ENCODE measurements at regions not wholly inside any gene's neighbourhood (a gene's known extent, or its start where the extent isn't known, plus 50 kb on each side); places are given as distances from the start of the nearest gene placed in this dataset.

- no peak for DNase-seq (ENCODE audit: low read depth in 4 of 4, low spot score in 3 of 4)
Measured at GRCh38 chr2:59561281-59561680, 992.2 kb downstream of the BCL11A start.

GRCh38 chr2:59560769-59561168 lies 992.7 kb downstream of the BCL11A start:
- DNase-seq (ENCODE audit: low read depth in 4 of 4, low spot score in 3 of 4), result no peak

GRCh38 chr2:59540864-59541263 lies 1012.6 kb downstream of the BCL11A start:
- no peak for DNase-seq (ENCODE audit: low read depth in 4 of 4, low spot score in 3 of 4)

GRCh38 chr2:59538398-59538911 lies 1015.0 kb downstream of the BCL11A start:
- DNase-seq (ENCODE audit: low read depth in 4 of 4, low spot score in 3 of 4), result no peak

GRCh38 chr2:59532808-59533207 lies 1020.6 kb downstream of the BCL11A start:
- DNase-seq (ENCODE audit: low read depth in 4 of 4, low spot score in 3 of 4), result no peak

- DNase-seq (ENCODE audit: low read depth in 4 of 4, low spot score in 3 of 4), result no peak
Measured at GRCh38 chr2:59530258-59530657, 1023.2 kb downstream of the BCL11A start.

GRCh38 chr2:59529726-59530125 lies 1023.7 kb downstream of the BCL11A start:
- DNase-seq (ENCODE audit: low read depth in 4 of 4, low spot score in 3 of 4), result no peak

- DNase-seq (ENCODE audit: low read depth in 4 of 4, low spot score in 3 of 4), result no peak
Measured at GRCh38 chr2:59528525-59528924, 1024.9 kb downstream of the BCL11A start.

- no peak for DNase-seq (ENCODE audit: low read depth in 4 of 4, low spot score in 3 of 4)
Measured at GRCh38 chr2:59502981-59503380, 1050.5 kb downstream of the BCL11A start.

- DNase-seq (ENCODE audit: low read depth in 4 of 4, low spot score in 3 of 4), result no peak
Measured at GRCh38 chr2:59490994-59491393, 1062.5 kb downstream of the BCL11A start.

GRCh38 chr2:59490192-59490591 lies 1063.3 kb downstream of the BCL11A start:
- DNase-seq (ENCODE audit: low read depth in 4 of 4, low spot score in 3 of 4), result no peak

- no peak for DNase-seq (ENCODE audit: low read depth in 4 of 4, low spot score in 3 of 4)
Measured at GRCh38 chr2:59484673-59485072, 1068.8 kb downstream of the BCL11A start.

GRCh38 chr2:59463426-59463825 lies 1090.0 kb downstream of the BCL11A start:
- DNase-seq (ENCODE audit: low read depth in 4 of 4, low spot score in 3 of 4), result no peak

- no peak for DNase-seq (ENCODE audit: low read depth in 4 of 4, low spot score in 3 of 4)
Measured at GRCh38 chr2:59462422-59463197, 1090.8 kb downstream of the BCL11A start.

- no peak for DNase-seq (ENCODE audit: low read depth in 4 of 4, low spot score in 3 of 4)
Measured at GRCh38 chr2:59461127-59461526, 1092.3 kb downstream of the BCL11A start.

- DNase-seq (ENCODE audit: low read depth in 4 of 4, low spot score in 3 of 4), result no peak
Measured at GRCh38 chr2:59458800-59459199, 1094.7 kb downstream of the BCL11A start.

GRCh38 chr2:59456285-59456684 lies 1097.2 kb downstream of the BCL11A start:
- no peak for DNase-seq (ENCODE audit: low read depth in 4 of 4, low spot score in 3 of 4)

- no peak for DNase-seq (ENCODE audit: low read depth in 4 of 4, low spot score in 3 of 4)
Measured at GRCh38 chr2:59449274-59449673, 1104.2 kb downstream of the BCL11A start.

- no peak for DNase-seq (ENCODE audit: low read depth in 4 of 4, low spot score in 3 of 4)
Measured at GRCh38 chr2:59440491-59440890, 1113.0 kb downstream of the BCL11A start.

- no peak for DNase-seq (ENCODE audit: low read depth in 4 of 4, low spot score in 3 of 4)
Measured at GRCh38 chr2:59435635-59436034, 1117.8 kb downstream of the BCL11A start.

GRCh38 chr2:59428940-59429339 lies 1124.5 kb downstream of the BCL11A start:
- no peak for DNase-seq (ENCODE audit: low read depth in 4 of 4, low spot score in 3 of 4)

- DNase-seq (ENCODE audit: low read depth in 4 of 4, low spot score in 3 of 4), result no peak
Measured at GRCh38 chr2:59427980-59428379, 1125.5 kb downstream of the BCL11A start.

- no peak for DNase-seq (ENCODE audit: low read depth in 4 of 4, low spot score in 3 of 4)
Measured at GRCh38 chr2:59425247-59425646, 1128.2 kb downstream of the BCL11A start.

All from right renal pelvis (tissue), 4 donors.